Endothelial cell of umbilical vein (primary cell): ENCODE measurements at regions not wholly inside any gene's neighbourhood (a gene's known extent, or its start where the extent isn't known, plus 50 kb on each side); places are given as distances from the start of the nearest gene placed in this dataset.

Source experiments
- BruUV-seq: library from RNA; stranded (reverse); fragments of 400-500 nt; replicated peaks from 2 replicates; lab custom pipeline; 2021; lab: Mats Ljungman, UMichigan
- CTCF ChIA-PET: fragments of 300-600, 350-600 bp; sonication (Branson Sonifier 250); formaldehyde crosslinking; loops from one replicate; lab custom pipeline; 2021; ENCODE audit warnings: antibody characterized with exemption, inconsistent platforms; lab: Charles Lee
- POLR2A ChIA-PET: fragments of 300-600, 350-600 bp; sonication (Branson Sonifier 250); formaldehyde crosslinking; loops from one replicate; lab custom pipeline; 2021; ENCODE audit warnings: antibody characterized with exemption, inconsistent platforms; lab: Charles Lee
- DNase-seq: peaks from one replicate; pipeline ENCODE4 v3.0.0-alpha.2; 2011; ENCODE audit warnings: low read depth, low spot score
- FAIRE-seq: peaks from 2 replicates; lab custom pipeline; 2011; peaks lifted over from hg19 to GRCh38; lab: Jason Lieb, UNC
- H2AFZ ChIP-seq: 2 replicates; pipeline ENCODE4 v1.6.0; 2012; ENCODE audit warnings: low read depth, low read length, control low read depth, inconsistent platforms
- H3K27ac ChIP-seq: 2 replicates; pipeline ENCODE4 v1.5.1; 2011; ENCODE audit warnings: low read depth, mild to moderate bottlenecking, control low read depth, low read length, moderate library complexity; ENCODE audit not compliant: insufficient read depth
- H3K27me3 ChIP-seq, 2 experiments: 2 replicates each; pipeline versions ENCODE4 v1.6.0 to v1.6.1; 2011; ENCODE audit warnings: low read length in 2 of 2, mixed read lengths in 1 of 2; ENCODE audit not compliant: control insufficient read depth in 2 of 2, insufficient read depth in 2 of 2
- H3K36me3 ChIP-seq, 2 experiments: 2 replicates in 1 of 2; 3 replicates in 1 of 2; pipeline ENCODE4 v1.5.1; 2011; ENCODE audit warnings: low read length in 2 of 2, mild to moderate bottlenecking in 1 of 2, moderate library complexity in 1 of 2; ENCODE audit not compliant: control insufficient read depth in 2 of 2, insufficient read depth in 2 of 2; ENCODE audit errors: extremely low read depth in 1 of 2
- H3K4me1 ChIP-seq: 3 replicates; pipeline ENCODE4 v1.5.1; 2011; ENCODE audit warnings: mild to moderate bottlenecking, low read length; ENCODE audit not compliant: control insufficient read depth, insufficient read depth; ENCODE audit errors: extremely low read depth
- H3K4me2 ChIP-seq: 2 replicates; pipeline ENCODE4 v1.6.1; 2011; ENCODE audit warnings: low read length, control low read depth, mixed read lengths; ENCODE audit not compliant: insufficient read depth
- H3K4me3 ChIP-seq, 3 experiments: fragments of 200-600 bp in 1 of 3; sonication (generic), shearing (Covaris generic) in 1 of 3; replicated peaks in 1 of 3; 2 replicates each; pipeline ENCODE4 v1.5.1; 2011 to 2016; ENCODE audit warnings: control low read depth in 3 of 3, low read length in 3 of 3, mild to moderate bottlenecking in 2 of 3, inconsistent platforms in 1 of 3, low read depth in 1 of 3, moderate library complexity in 1 of 3; ENCODE audit not compliant: insufficient read depth in 1 of 3
- H3K79me2 ChIP-seq: 2 replicates; pipeline ENCODE4 v1.6.0; 2012; ENCODE audit warnings: low read length, inconsistent platforms; ENCODE audit not compliant: control insufficient read depth, insufficient read depth
- H3K9ac ChIP-seq: replicated peaks from 2 replicates; pipeline ENCODE3; 2011; ENCODE audit warnings: low read length, control low read depth; ENCODE audit not compliant: insufficient read depth; ENCODE audit errors: extremely low read depth
- H3K9me1 ChIP-seq: replicated peaks from 3 replicates; pipeline ENCODE4 v1.6.0; 2011; ENCODE audit warnings: mild to moderate bottlenecking, low read length; ENCODE audit not compliant: control insufficient read depth, insufficient read depth; ENCODE audit errors: extremely low read depth
- H3K9me3 ChIP-seq: replicated peaks from 2 replicates; pipeline ENCODE4 v1.5.1; 2012; ENCODE audit warnings: low read length, inconsistent platforms; ENCODE audit not compliant: control insufficient read depth, insufficient read depth
- H4K20me1 ChIP-seq: replicated peaks from 2 replicates; pipeline ENCODE3; 2011; ENCODE audit warnings: mild to moderate bottlenecking, low read length; ENCODE audit not compliant: control insufficient read depth, insufficient read depth; ENCODE audit errors: extremely low read depth
- CTCF ChIP-seq, 2 donors: IDR thresholded peaks; 1 replicate in 1 of 2; 2 replicates in 1 of 2; pipeline ENCODE4 v1.5.1; 2011; ENCODE audit warnings: low read length in 2 of 2, mild to moderate bottlenecking in 2 of 2, moderate library complexity in 2 of 2, control low read depth in 1 of 2, inconsistent platforms in 1 of 2, low read depth in 1 of 2; ENCODE audit not compliant: insufficient read depth in 1 of 2; ENCODE audit errors: extremely low read depth in 1 of 2
- EZH2 ChIP-seq: IDR thresholded peaks from 2 replicates; pipeline ENCODE4 v1.6.1; 2012; ENCODE audit warnings: borderline replicate concordance, low read depth, mild to moderate bottlenecking, moderate library complexity, low read length, inconsistent platforms; ENCODE audit not compliant: severe bottlenecking
- FOS ChIP-seq: IDR thresholded peaks from 2 replicates; pipeline ENCODE4 v1.6.1; 2011; ENCODE audit warnings: mild to moderate bottlenecking, low read length, moderate library complexity, borderline replicate concordance; ENCODE audit not compliant: insufficient read depth
- GATA2 ChIP-seq: IDR thresholded peaks from 2 replicates; pipeline ENCODE4 v1.7.0; 2011; ENCODE audit warnings: low read depth, mild to moderate bottlenecking, moderate library complexity, mixed read lengths, low read length; ENCODE audit not compliant: insufficient read length, insufficient read depth
- JUN ChIP-seq: IDR thresholded peaks from 2 replicates; pipeline ENCODE4 v1.6.1; 2011; ENCODE audit warnings: borderline replicate concordance, low read depth; ENCODE audit not compliant: insufficient read length, insufficient read depth
- MAX ChIP-seq: IDR thresholded peaks from 2 replicates; pipeline ENCODE4 v1.6.1; 2011; ENCODE audit not compliant: insufficient read depth, insufficient read length
- MYC ChIP-seq: IDR thresholded peaks from one replicate; pipeline ENCODE4 v1.6.1; 2011; ENCODE audit warnings: mild to moderate bottlenecking, low read depth, low read length
- POLR2A ChIP-seq: IDR thresholded peaks from 2 replicates; pipeline ENCODE4 v1.6.1; 2012; ENCODE audit warnings: low read depth, mild to moderate bottlenecking, control low read depth, low read length
- POLR2AphosphoS5 ChIP-seq: IDR thresholded peaks from 2 replicates; pipeline ENCODE4 v1.6.1; 2012; ENCODE audit warnings: low read depth, mild to moderate bottlenecking, control low read depth, low read length, moderate library complexity; ENCODE audit not compliant: insufficient read depth
- dilution Hi-C: fragments of 300-500 bp; cut with MboI; formaldehyde crosslinking; loops from one replicate; pipeline ENCODE4 v1.15.0; 2019; ENCODE audit warnings: low sequenced_read_pairs; ENCODE audit not compliant: extremely low pct_ligation_motif_present
- intact Hi-C: fragments of 100-400 bp; cut with micrococcal nuclease; formaldehyde crosslinking; loops from one replicate; pipeline ENCODE4 v1.10.0; 2022

GRCh38 chr9:89878003-89878411 lies 273.2 kb downstream of the GADD45G start:
- CTCF ChIA-PET, result interaction anchor here (0.7 kb wide), 1 partner anchor 14 kb away, joined by 3 read pairs; no protein-coding TSS in a partner anchor
- dilution Hi-C loops, result no loop called here

More at GRCh38 chr9:89878003-89878411, 273.2 kb downstream of the GADD45G start:
- FAIRE-seq, result no peak
- no peak for TF ChIP-seq FOS
- no peak for TF ChIP-seq POLR2A
- TF ChIP-seq GATA2, result no peak
- no peak for TF ChIP-seq MYC
- no peak for TF ChIP-seq EZH2
- no peak for TF ChIP-seq JUN
- TF ChIP-seq MAX, result no peak
- no peak for TF ChIP-seq POLR2AphosphoS5
- no peak for TF ChIP-seq CTCF (IDR thresholded peaks at IDR 0.05; ENCODE audit: extremely low read depth in 1 of 2, insufficient read depth in 1 of 2, low read depth in 1 of 2, low read length in 2 of 2)
- Histone ChIP-seq H2AFZ (no peak overlapping the region), H3K9ac (no peak overlapping the region), H3K9me1 (no peaks in the 10 kb centered on the region), H4K20me1 (no peaks in the 10 kb centered on the region), H3K27ac (no peak overlapping the region), H3K4me3 (no peak overlapping the region), H3K79me2 (no peaks in the 10 kb centered on the region), H3K9me3 (no peaks in the 10 kb centered on the region), H3K4me2 (no peak overlapping the region), H3K4me1 (no peaks in the 10 kb centered on the region), H3K36me3 (no peaks in the 10 kb centered on the region), H3K27me3 (no peaks in the 10 kb centered on the region)
- DNase-seq, result no peak
- no TSS peak for BruUV-seq
- intact Hi-C loops, result no loop called here
- POLR2A ChIA-PET, result no interaction called here
